ENCODE measurements at regions not wholly inside any gene's neighbourhood (a gene's known extent, or its start where the extent isn't known, plus 50 kb on each side); places are given as distances from the start of the nearest gene placed in this dataset.

DNA sequence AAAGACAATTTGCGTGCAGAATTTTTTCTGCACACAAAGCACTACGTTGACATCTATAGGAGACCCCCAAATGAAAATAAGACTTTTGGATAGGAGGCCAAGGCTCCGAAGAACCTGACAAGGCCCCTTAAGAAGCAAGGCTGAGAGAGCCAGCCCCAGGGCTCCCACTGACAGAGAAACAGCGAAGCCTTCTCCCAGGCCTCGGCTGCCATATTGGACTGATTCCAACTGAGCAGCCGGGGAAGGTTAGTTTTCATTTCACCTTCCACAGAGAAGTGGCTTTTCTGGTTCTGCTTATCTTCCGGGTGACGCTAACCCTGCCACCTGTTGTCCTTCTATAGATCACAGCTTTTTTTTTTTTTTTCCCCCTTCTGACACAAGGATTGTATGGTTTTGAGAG is 356.7 kb downstream of the SOX9 start (continued):
- TF ChIP-seq E2F1 (CRISPR knock-in tag; IDR thresholded peaks at IDR 0.05) (no peak), E2F5 (CRISPR knock-in tag; IDR thresholded peaks at IDR 0.05) (no peak), PRRX2 (CRISPR knock-in tag; IDR thresholded peaks at IDR 0.05) (no peak), SOX15 (CRISPR knock-in tag; IDR thresholded peaks at IDR 0.05) (no peak)
- TF ChIP-seq, protein P1, sequence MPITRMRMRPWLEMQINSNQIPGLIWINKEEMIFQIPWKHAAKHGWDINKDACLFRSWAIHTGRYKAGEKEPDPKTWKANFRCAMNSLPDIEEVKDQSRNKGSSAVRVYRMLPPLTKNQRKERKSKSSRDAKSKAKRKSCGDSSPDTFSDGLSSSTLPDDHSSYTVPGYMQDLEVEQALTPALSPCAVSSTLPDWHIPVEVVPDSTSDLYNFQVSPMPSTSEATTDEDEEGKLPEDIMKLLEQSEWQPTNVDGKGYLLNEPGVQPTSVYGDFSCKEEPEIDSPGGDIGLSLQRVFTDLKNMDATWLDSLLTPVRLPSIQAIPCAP (CRISPR knock-in tag; IDR thresholded peaks at IDR 0.05): no peak

- Mint-ChIP-seq H3K9me3 (peaks cover 28% of the 10 kb centered on the region), H3K4me3 (no peak overlapping the region), H3K36me3 (0 out of 2 replicates have a peak, but pooled peaks cover 2% of the 10 kb centered on the region), H3K27ac (no peak overlapping the region), H3K4me1 (peaks cover 52% of the 10 kb centered on the region), H3K27me3 (ENCODE audit: low read depth) (peaks cover 3% of the 10 kb centered on the region; the same call in 1 of the 2 replicates)
- POLR2A ChIA-PET: interaction anchor here (1.3 kb wide), 1 partner anchor 48 kb away, joined by 4 read pairs; no protein-coding TSS in a partner anchor
- ATAC-seq: 0 out of 2 replicates have a peak, but pooled peaks have one; percentile 6
- CTCF ChIA-PET: interaction anchor here (1.1 kb wide), 1 partner anchor 359 kb away, joined by 3 read pairs; no protein-coding TSS in a partner anchor
- peak; percentile 36 for DNase-seq (ENCODE audit: low spot score)
- no peak for TF ChIP-seq RORB (CRISPR knock-in tag; IDR thresholded peaks at IDR 0.05)
- TF ChIP-seq SMAD3 (CRISPR knock-in tag; IDR thresholded peaks at IDR 0.05; ENCODE audit: borderline replicate concordance): no peak
- no peak for TF ChIP-seq FOXJ3 (CRISPR knock-in tag; IDR thresholded peaks at IDR 0.05; ENCODE audit: borderline replicate concordance)
- TF ChIP-seq JUN (CRISPR knock-in tag; IDR thresholded peaks at IDR 0.05): no peak
- TF ChIP-seq ZNF219 (CRISPR knock-in tag; IDR thresholded peaks at IDR 0.05; ENCODE audit: borderline replicate concordance): no peak
- TF ChIP-seq GTF2I (CRISPR knock-in tag; conservative IDR thresholded peaks at IDR 0.05): no peak
- TF ChIP-seq ATF3 (CRISPR knock-in tag; conservative IDR thresholded peaks at IDR 0.05): no peak
- no peak for TF ChIP-seq KAT7 (CRISPR knock-in tag; IDR thresholded peaks at IDR 0.05; ENCODE audit: borderline replicate concordance)
- TF ChIP-seq OVOL2 (CRISPR knock-in tag; IDR thresholded peaks at IDR 0.05; ENCODE audit: borderline replicate concordance): no peak
- TF ChIP-seq JAZF1 (CRISPR knock-in tag; IDR thresholded peaks at IDR 0.05): no peak
- TF ChIP-seq SOX15 (CRISPR knock-in tag; IDR thresholded peaks at IDR 0.05): no peak
Observed at GRCh38 chr17:72479113-72479512, 358.3 kb downstream of the SOX9 start.

DNA sequence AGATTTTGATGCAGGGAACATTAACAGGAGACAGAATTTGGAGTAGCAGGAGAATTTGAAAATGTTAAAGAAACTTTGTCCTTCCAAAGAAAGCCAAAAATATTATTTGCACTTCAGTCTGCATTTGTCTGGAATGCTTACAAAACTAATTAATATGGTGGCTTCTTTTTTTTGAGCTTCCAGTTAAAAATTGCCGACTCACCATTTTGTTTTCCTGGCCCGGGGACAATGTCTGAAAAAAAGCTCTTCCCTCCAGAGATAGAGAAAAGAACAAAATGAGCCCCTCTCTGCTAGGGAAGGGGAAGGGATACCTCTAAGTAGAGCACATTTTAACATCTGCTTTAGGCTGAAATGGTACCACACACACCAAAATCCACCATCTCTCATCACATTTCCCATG is 360.8 kb downstream of the SOX9 start:
- Mint-ChIP-seq H3K4me1 (peaks cover 29% of the 10 kb centered on the region), H3K27me3 (ENCODE audit: low read depth) (peaks cover 3% of the 10 kb centered on the region; the same call in 1 of the 2 replicates), H3K36me3 (0 out of 2 replicates have a peak, but pooled peaks cover 2% of the 10 kb centered on the region), H3K9me3 (peaks cover 25% of the 10 kb centered on the region), H3K27ac (no peak overlapping the region), H3K4me3 (no peak overlapping the region)
- POLR2A ChIA-PET: no interaction called here
- no peak for TF ChIP-seq ZNF281 (CRISPR knock-in tag; IDR thresholded peaks at IDR 0.05)
- no peak for TF ChIP-seq PRRX2 (CRISPR knock-in tag; IDR thresholded peaks at IDR 0.05)
- TF ChIP-seq ATF1 (CRISPR knock-in tag; IDR thresholded peaks at IDR 0.05): no peak
- no peak for TF ChIP-seq MAX (CRISPR knock-in tag; IDR thresholded peaks at IDR 0.05)
- TF ChIP-seq, protein P2, sequence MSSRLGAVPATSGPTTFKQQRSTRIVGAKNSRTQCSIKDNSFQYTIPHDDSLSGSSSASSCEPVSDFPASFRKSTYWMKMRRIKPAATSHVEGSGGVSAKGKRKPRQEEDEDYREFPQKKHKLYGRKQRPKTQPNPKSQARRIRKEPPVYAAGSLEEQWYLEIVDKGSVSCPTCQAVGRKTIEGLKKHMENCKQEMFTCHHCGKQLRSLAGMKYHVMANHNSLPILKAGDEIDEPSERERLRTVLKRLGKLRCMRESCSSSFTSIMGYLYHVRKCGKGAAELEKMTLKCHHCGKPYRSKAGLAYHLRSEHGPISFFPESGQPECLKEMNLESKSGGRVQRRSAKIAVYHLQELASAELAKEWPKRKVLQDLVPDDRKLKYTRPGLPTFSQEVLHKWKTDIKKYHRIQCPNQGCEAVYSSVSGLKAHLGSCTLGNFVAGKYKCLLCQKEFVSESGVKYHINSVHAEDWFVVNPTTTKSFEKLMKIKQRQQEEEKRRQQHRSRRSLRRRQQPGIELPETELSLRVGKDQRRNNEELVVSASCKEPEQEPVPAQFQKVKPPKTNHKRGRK (CRISPR knock-in tag; IDR thresholded peaks at IDR 0.05; ENCODE audit: borderline replicate concordance): no peak
- no peak for TF ChIP-seq CREB1 (CRISPR knock-in tag; IDR thresholded peaks at IDR 0.05)
- no peak for TF ChIP-seq MYBL2 (CRISPR knock-in tag; IDR thresholded peaks at IDR 0.05)
- no peak for TF ChIP-seq EMX1 (CRISPR knock-in tag; IDR thresholded peaks at IDR 0.05)
- no peak for DNase-seq (ENCODE audit: low spot score)
- CTCF ChIA-PET: no interaction called here
- ATAC-seq: no peak

Data from WTC11 (cell line).